ENCODE measurements at regions not wholly inside any gene's neighbourhood (a gene's known extent, or its start where the extent isn't known, plus 50 kb on each side); places are given as distances from the start of the nearest gene placed in this dataset.

GRCh38 chrX:80290834-80291233, 129.4 kb upstream of the TENT5D start:
- no peak for TF ChIP-seq CTCF (conservative IDR thresholded peaks at IDR 0.05; ENCODE audit: control insufficient read depth, insufficient read depth, low read depth, low read length)

GRCh38 chrX:80293354-80293753, 126.9 kb upstream of the TENT5D start:
- no peak overlapping the region for H3K4me3 ChIP-seq (ENCODE audit: control insufficient read depth, low read depth, low read length)
- no peak for TF ChIP-seq CTCF (conservative IDR thresholded peaks at IDR 0.05; ENCODE audit: control insufficient read depth, insufficient read depth, low read depth, low read length)
- DNase-seq (ENCODE audit: low read depth): no peak

More at GRCh38 chrX:80290834-80291233, 129.4 kb upstream of the TENT5D start:
- no peak overlapping the region for H3K4me3 ChIP-seq (ENCODE audit: control insufficient read depth, low read depth, low read length)
- no peak for DNase-seq (ENCODE audit: low read depth)

GRCh38 chrX:80306007-80306406, 114.2 kb upstream of the TENT5D start:
- H3K4me3 ChIP-seq (ENCODE audit: control insufficient read depth, low read depth, low read length): no peak overlapping the region
- no peak for TF ChIP-seq CTCF (conservative IDR thresholded peaks at IDR 0.05; ENCODE audit: control insufficient read depth, insufficient read depth, low read depth, low read length)
- DNase-seq (ENCODE audit: low read depth): no peak

GRCh38 chrX:80312448-80312847, 107.8 kb upstream of the TENT5D start:
- no peak overlapping the region for H3K4me3 ChIP-seq (ENCODE audit: control insufficient read depth, low read depth, low read length)
- no peak for DNase-seq (ENCODE audit: low read depth)
- TF ChIP-seq CTCF (conservative IDR thresholded peaks at IDR 0.05; ENCODE audit: control insufficient read depth, insufficient read depth, low read depth, low read length): no peak

GRCh38 chrX:80316526-80316925, 103.7 kb upstream of the TENT5D start:
- no peak for TF ChIP-seq CTCF (conservative IDR thresholded peaks at IDR 0.05; ENCODE audit: control insufficient read depth, insufficient read depth, low read depth, low read length)
- no peak overlapping the region for H3K4me3 ChIP-seq (ENCODE audit: control insufficient read depth, low read depth, low read length)
- DNase-seq (ENCODE audit: low read depth): no peak

GRCh38 chrX:80317646-80318045, 102.6 kb upstream of the TENT5D start:
- DNase-seq (ENCODE audit: low read depth): no peak
- TF ChIP-seq CTCF (conservative IDR thresholded peaks at IDR 0.05; ENCODE audit: control insufficient read depth, insufficient read depth, low read depth, low read length): no peak
- no peak overlapping the region for H3K4me3 ChIP-seq (ENCODE audit: control insufficient read depth, low read depth, low read length)

GRCh38 chrX:80331285-80331684, 89.0 kb upstream of the TENT5D start:
- no peak for TF ChIP-seq CTCF (conservative IDR thresholded peaks at IDR 0.05; ENCODE audit: control insufficient read depth, insufficient read depth, low read depth, low read length)
- H3K4me3 ChIP-seq (ENCODE audit: control insufficient read depth, low read depth, low read length): no peak overlapping the region
- no peak for DNase-seq (ENCODE audit: low read depth)

Measured in fibroblast of mammary gland (primary cell).